GM19351 (cell line): ENCODE measurements at regions not wholly inside any gene's neighbourhood (a gene's known extent, or its start where the extent isn't known, plus 50 kb on each side); places are given as distances from the start of the nearest gene placed in this dataset.

Source experiments
- ATAC-seq: cut with Tn5 transposase; IDR thresholded peaks from one replicate; pipeline ENCODE4 v1.9.1; 2021; ENCODE audit warnings: mild to moderate bottlenecking, moderate library complexity; ENCODE audit not compliant: unreplicated experiment

DNA sequence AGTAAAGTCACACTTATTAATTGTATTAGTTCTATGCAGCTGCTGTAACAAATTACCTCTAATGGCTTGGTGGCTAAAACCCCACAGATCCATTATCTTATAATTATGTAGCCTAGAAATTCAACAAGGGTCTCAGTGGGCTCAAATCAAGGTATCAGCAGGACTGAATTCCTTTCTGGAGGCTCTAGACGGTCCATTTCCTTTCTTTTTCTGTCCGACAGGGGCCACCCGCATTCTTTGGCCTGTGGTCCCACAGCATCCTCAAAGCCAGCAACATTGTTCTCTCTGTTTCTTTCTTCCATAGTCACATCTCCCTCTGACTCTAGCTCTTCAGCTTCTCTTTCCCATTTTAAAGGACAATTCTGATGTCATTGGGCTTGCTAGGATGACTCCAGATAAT, 276.3 kb upstream of the ZNF717 start:
- ATAC-seq = no peak

DNA sequence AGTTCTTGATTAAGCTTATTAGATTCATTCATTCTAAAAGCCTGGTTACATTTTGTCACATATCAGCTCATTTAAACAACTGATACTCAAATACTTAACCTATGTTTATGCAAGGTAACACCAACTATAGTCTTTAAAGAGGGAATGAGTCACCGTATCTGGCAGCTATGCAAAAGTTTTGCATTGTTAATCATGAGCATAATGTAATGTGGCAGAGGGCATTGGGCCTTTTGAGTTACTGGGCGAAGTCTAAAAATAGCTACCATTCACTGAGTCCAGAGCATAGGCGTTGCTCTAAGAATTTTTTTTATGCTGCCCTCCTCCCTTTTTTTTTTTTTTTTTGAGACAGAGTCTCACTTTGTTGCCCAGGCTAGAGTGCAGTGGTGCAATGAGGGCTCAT, 277.7 kb upstream of the ZNF717 start:
- no peak for ATAC-seq

DNA sequence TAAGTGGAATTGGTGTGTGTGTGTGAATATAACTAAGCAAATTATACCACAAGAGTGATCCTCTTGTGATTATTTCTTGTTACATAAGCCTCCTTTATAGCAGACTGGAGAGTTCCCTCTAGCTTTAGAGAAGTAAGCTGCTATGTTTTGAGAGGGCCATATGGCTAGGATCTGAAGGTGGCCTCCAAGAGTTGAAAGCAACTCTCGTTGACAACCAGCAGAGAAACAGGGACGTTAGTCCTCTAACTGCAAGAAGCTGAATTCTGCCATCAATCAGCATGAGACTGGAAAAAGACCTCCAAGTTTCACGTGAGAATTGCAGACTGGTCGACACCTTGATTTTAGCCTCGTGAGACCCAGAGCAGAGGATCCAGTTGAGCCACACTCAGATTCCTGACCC, 278.5 kb upstream of the ZNF717 start:
- no peak for ATAC-seq

- ATAC-seq = no peak
Observed at GRCh38 chr3:76065964-76066363, 280.6 kb upstream of the ZNF717 start.

GRCh38 chr3:76078101-76078500, 292.8 kb upstream of the ZNF717 start:
- ATAC-seq = no peak

GRCh38 chr3:76083992-76084391, 298.6 kb upstream of the ZNF717 start:
- no peak for ATAC-seq

- ATAC-seq = no peak
Observed at GRCh38 chr3:76096036-76096435, 310.7 kb upstream of the ZNF717 start.

- no peak for ATAC-seq
Observed at GRCh38 chr3:76096836-76097588, 311.7 kb upstream of the ZNF717 start.

- ATAC-seq = no peak
Observed at GRCh38 chr3:76097589-76097969, 312.2 kb upstream of the ZNF717 start.

DNA sequence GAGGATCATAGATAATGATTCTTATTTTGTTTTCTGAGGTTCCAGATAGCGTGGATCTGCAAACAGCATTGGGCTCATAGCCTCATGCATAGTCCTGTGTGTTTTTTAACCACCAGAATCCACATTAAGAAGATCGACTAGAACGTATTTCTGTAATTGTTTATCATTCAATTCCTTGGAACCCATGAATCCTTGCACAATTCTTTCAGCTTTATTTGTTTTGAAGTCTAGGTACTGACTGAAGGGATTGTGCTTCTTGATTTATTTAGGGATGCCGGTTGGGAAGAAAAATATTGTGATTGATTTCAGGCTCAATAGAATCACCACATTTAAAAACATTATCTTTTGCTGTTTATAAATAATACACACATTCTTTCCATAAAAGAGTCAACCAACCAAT, 314.6 kb upstream of the ZNF717 start:
- ATAC-seq = no peak

DNA sequence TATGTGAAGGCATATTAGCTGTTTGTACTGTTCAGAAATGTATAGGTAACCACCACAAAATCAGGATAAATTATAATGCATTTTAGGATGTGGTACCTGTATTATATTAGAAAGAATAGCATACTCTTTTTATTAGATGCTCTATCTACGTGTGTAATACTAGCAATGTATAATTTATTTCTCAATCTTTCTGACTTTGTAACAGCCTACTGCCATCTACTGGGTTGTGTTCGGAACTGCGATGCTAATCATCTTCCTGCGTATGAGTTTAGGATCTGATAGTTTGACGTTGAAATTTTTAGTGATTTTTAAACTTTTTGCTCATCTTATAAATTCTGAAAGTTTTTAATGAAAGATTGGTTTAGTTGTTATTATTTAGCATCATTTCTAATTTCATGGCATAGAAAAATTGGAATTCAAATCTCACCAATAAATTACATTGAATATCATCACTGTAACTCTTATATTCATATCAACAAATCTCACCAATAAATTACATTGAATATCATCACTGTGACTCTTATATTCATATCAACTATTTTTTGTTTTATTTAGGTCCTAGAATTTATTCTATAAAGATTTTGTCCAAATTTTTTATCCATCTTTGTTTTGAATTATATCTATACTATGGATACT, 322.7 kb upstream of the ZNF717 start:
- peak; percentile 72 for ATAC-seq

DNA sequence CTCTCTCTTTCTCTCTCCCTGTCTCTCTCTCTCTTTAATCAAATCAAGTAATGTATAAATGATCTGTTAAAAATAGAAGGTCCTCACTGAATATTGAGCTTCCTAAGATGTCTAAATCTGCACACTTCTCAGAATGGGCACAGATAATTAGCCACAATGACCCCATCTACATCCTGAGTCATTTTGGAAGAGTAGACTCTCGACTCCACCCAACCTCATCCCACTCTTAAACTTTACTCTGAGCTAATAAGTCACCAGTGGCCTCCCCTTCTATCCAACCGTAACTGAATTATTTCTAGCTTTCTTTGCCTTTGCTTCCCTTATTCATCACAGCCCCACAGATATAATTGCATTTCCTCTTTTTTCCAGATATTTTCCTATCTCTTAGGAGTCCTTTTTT, 326.5 kb upstream of the ZNF717 start:
- ATAC-seq = no peak

DNA sequence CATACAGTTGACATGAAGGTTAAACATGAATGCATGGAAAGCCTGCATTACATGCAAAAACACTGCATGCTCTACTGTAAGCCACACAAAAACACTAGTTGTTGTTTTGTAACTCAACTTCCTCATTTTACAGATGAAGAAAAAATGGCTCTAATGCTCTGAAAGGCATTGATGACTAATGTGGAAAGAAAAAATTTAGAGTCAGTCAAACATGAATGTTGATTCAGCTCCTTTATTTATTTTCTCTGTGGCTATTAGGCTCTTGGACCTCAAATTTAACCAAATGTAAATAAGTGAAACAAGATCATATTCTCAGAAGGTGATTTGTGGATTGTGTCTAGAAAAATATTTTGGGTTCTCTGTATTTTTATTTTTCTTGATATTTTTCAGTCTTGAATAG, 336.7 kb upstream of the ZNF717 start:
- no peak for ATAC-seq

- ATAC-seq = no peak
Observed at GRCh38 chr3:76129441-76129840, 344.1 kb upstream of the ZNF717 start.

- no peak for ATAC-seq
Observed at GRCh38 chr3:76131396-76132153, 346.2 kb upstream of the ZNF717 start.

GRCh38 chr3:76132154-76132470, 346.8 kb upstream of the ZNF717 start:
- no peak for ATAC-seq

DNA sequence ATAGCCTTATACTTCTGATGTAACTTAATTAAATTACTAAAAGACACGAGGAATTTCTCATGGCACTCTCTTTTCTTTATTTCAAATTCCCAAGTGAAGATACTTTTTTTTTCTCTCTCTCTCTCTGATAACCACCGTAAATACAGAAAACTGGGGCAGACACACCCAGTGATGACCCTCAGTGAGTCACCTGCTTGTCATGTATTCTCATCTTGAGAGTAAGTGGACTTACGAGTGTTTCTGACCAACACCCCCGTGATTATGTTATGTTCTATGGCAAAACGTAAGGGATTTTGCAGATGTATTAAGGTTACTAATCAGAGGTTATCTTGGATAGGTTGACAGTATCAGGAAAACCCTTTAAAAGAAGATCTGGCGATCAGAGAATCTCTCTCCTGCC, 348.8 kb upstream of the ZNF717 start:
- no peak for ATAC-seq

DNA sequence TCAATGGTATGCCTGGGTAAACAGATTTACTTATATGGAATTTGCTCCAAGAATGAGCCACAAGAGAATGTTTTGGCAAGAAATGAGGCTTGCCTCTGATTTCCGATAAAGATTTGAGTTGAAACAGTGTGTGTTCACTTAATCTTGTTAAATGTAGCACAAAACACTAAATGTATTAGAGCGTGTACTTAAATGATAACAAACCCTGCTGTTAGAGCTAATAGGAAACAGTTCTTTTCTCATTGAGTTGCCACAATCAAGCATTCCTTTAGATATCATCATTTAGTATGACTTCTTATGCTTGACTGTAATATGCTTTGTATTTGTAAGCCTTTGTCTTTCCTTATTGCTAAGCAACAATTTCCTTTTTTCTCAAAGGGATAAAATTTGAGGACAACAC, 353.6 kb upstream of the ZNF717 start:
- no peak for ATAC-seq

DNA sequence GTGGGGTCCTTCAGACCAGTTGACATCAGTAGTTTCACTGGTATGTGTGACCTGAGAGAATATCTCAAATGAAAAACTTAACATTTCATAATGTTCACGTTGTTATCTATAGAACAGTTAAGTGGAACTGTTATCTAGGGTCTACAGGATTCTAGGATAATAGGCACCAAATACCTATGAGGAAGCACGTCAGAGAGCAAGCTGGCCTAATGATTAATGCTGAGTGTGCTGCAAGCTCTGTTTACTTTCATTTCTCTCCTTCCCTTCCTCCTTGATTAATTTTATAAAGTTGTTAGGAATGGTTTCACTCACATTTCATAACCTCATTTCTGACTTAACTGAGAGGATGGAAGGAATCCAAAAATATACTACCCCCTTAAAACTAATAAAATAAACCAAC, 362.5 kb upstream of the ZNF717 start:
- ATAC-seq = no peak

- no peak for ATAC-seq
Observed at GRCh38 chr3:76152028-76152427, 366.7 kb upstream of the ZNF717 start.

GRCh38 chr3:76161856-76162255, 376.5 kb upstream of the ZNF717 start:
- ATAC-seq = no peak

- ATAC-seq = no peak
Observed at GRCh38 chr3:76171647-76172046, 386.3 kb upstream of the ZNF717 start.
